ENCODE measurements at regions not wholly inside any gene's neighbourhood (a gene's known extent, or its start where the extent isn't known, plus 50 kb on each side); places are given as distances from the start of the nearest gene placed in this dataset.

DNA sequence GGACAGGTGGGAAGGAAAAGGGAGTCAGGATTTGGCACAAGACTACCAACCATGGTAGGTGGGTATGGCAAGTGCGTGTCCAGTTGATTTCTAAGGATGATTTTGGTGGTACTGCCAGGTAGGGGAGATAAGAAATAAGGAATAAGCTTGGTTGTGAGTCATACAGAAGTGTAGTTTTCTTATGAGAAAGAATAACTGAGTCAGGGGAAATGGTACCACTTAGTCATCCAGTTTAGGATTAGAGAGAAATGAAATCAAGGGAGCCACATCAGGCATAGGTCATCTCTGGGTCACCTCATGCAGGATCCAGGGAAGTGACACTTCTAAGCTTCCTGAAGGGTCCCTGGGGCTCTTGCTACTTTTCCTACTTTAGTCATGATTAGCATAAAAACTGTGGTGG, 107.1 kb upstream of the C1GALT1C1 start:
- TF ChIP-seq, protein P1, sequence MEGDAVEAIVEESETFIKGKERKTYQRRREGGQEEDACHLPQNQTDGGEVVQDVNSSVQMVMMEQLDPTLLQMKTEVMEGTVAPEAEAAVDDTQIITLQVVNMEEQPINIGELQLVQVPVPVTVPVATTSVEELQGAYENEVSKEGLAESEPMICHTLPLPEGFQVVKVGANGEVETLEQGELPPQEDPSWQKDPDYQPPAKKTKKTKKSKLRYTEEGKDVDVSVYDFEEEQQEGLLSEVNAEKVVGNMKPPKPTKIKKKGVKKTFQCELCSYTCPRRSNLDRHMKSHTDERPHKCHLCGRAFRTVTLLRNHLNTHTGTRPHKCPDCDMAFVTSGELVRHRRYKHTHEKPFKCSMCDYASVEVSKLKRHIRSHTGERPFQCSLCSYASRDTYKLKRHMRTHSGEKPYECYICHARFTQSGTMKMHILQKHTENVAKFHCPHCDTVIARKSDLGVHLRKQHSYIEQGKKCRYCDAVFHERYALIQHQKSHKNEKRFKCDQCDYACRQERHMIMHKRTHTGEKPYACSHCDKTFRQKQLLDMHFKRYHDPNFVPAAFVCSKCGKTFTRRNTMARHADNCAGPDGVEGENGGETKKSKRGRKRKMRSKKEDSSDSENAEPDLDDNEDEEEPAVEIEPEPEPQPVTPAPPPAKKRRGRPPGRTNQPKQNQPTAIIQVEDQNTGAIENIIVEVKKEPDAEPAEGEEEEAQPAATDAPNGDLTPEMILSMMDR (IDR thresholded peaks at IDR 0.05), result no peak
- TF ChIP-seq POLR2A (IDR thresholded peaks at IDR 0.05), result no peak
